Sigmoid colon (tissue), 4 donors: ENCODE measurements at regions not wholly inside any gene's neighbourhood (a gene's known extent, or its start where the extent isn't known, plus 50 kb on each side); places are given as distances from the start of the nearest gene placed in this dataset.

Experiments
- EP300 ChIP-seq, 4 donors: sonication (generic); formaldehyde crosslinking; IDR thresholded peaks; one replicate each; pipeline ENCODE4 v1.6.1; 2017; ENCODE audit warnings: antibody characterized with exemption in 4 of 4
- POLR2A ChIP-seq, 2 donors: fragments of 450-650 bp; IDR thresholded peaks; one replicate each; pipeline ENCODE4 v1.6.1; 2016; ENCODE audit warnings: antibody characterized with exemption in 2 of 2, mild to moderate bottlenecking in 2 of 2, moderate library complexity in 2 of 2
- POLR2AphosphoS5 ChIP-seq, 4 donors: sonication (generic); formaldehyde crosslinking; IDR thresholded peaks; one replicate each; pipeline ENCODE4 v1.6.1; 2017; ENCODE audit warnings: antibody characterized with exemption in 4 of 4
- TF ChIP-seq, protein P1 (sequence below), 4 experiments: fragments of 450-650 bp in 3 of 4; fragments of 200-600 bp in 1 of 4; IDR thresholded peaks; one replicate each; pipeline ENCODE4 v1.5.1; 2016 to 2019; ENCODE audit warnings: antibody characterized with exemption in 4 of 4, mild to moderate bottlenecking in 3 of 4, moderate library complexity in 2 of 4

- TF ChIP-seq POLR2A (IDR thresholded peaks at IDR 0.05) (no peak), POLR2AphosphoS5 (IDR thresholded peaks at IDR 0.05) (no peak), EP300 (IDR thresholded peaks at IDR 0.05) (no peak)
- TF ChIP-seq, protein P1, sequence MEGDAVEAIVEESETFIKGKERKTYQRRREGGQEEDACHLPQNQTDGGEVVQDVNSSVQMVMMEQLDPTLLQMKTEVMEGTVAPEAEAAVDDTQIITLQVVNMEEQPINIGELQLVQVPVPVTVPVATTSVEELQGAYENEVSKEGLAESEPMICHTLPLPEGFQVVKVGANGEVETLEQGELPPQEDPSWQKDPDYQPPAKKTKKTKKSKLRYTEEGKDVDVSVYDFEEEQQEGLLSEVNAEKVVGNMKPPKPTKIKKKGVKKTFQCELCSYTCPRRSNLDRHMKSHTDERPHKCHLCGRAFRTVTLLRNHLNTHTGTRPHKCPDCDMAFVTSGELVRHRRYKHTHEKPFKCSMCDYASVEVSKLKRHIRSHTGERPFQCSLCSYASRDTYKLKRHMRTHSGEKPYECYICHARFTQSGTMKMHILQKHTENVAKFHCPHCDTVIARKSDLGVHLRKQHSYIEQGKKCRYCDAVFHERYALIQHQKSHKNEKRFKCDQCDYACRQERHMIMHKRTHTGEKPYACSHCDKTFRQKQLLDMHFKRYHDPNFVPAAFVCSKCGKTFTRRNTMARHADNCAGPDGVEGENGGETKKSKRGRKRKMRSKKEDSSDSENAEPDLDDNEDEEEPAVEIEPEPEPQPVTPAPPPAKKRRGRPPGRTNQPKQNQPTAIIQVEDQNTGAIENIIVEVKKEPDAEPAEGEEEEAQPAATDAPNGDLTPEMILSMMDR (IDR thresholded peaks at IDR 0.05) = no peak
These were observed 358.8 kb upstream of the ADAMTS16 start for GRCh38 chr5:4781299-4781698.
